IMR-90 (cell line): ENCODE measurements at regions not wholly inside any gene's neighbourhood (a gene's known extent, or its start where the extent isn't known, plus 50 kb on each side); places are given as distances from the start of the nearest gene placed in this dataset.

Experiments used
- ATAC-seq: fragments of 200-7000 bp; cut with Tn5 transposase; 2 replicates; pipeline ENCODE4 v1.9.1; 2020; ENCODE audit warnings: low read depth, mild to moderate bottlenecking, moderate library complexity
- BruUV-seq: library from RNA; stranded (reverse); fragments of 400-500 nt; replicated peaks from 2 replicates; lab custom pipeline; 2021; lab: Mats Ljungman, UMichigan
- CTCF ChIA-PET: fragments of 300-600 bp; formaldehyde crosslinking; extraction: SDS; loops from one replicate; lab custom pipeline; 2021; ENCODE audit warnings: antibody characterized with exemption; lab: Yijun Ruan, JAX
- POLR2A ChIA-PET: fragments of 300-600 bp; sonication (Branson Sonifier 250); formaldehyde crosslinking; loops from one replicate; lab custom pipeline; 2022; ENCODE audit warnings: antibody characterized with exemption; ENCODE audit not compliant: unreplicated experiment; lab: Charles Lee
- DNase-seq: peaks from one replicate; pipeline ENCODE4 v3.0.0; 2013
- H2AFZ ChIP-seq: replicated peaks from 2 replicates; pipeline ENCODE3; 2013; ENCODE audit warnings: low read length, mild to moderate bottlenecking; ENCODE audit not compliant: poor library complexity
- H2AK5ac ChIP-seq: 2 replicates; pipeline ENCODE4 v1.6.1; 2013; ENCODE audit warnings: low read depth, low read length, inconsistent platforms
- H2AK9ac ChIP-seq: replicated peaks from 2 replicates; pipeline ENCODE3; 2013; ENCODE audit warnings: mild to moderate bottlenecking, low read depth, low read length, moderate library complexity; ENCODE audit not compliant: poor library complexity
- H2BK120ac ChIP-seq: 2 replicates; pipeline ENCODE4 v1.6.1; 2013; ENCODE audit warnings: low read depth, low read length, inconsistent platforms
- H2BK15ac ChIP-seq: 3 replicates; pipeline ENCODE4 v1.6.1; 2013; ENCODE audit warnings: low read depth, low read length, inconsistent platforms
- H2BK20ac ChIP-seq: 2 replicates; pipeline ENCODE4 v1.6.1; 2013; ENCODE audit warnings: low read depth, mild to moderate bottlenecking, inconsistent platforms, low read length, moderate library complexity
- H2BK5ac ChIP-seq: 2 replicates; pipeline ENCODE4 v1.6.1; 2013; ENCODE audit warnings: mild to moderate bottlenecking, low read depth, low read length, inconsistent platforms; ENCODE audit not compliant: poor library complexity, severe bottlenecking
- H3K14ac ChIP-seq: replicated peaks from 2 replicates; pipeline ENCODE4 v1.6.1; 2013; ENCODE audit warnings: low read depth, low read length, inconsistent platforms
- H3K18ac ChIP-seq: 2 replicates; pipeline ENCODE4 v1.6.1; 2013; ENCODE audit warnings: low read depth, low read length, control low read depth
- H3K23ac ChIP-seq: 2 replicates; pipeline ENCODE4 v1.6.1; 2013; ENCODE audit warnings: low read depth, low read length, inconsistent platforms
- H3K27ac ChIP-seq: 2 replicates; pipeline ENCODE4 v1.5.1; 2013; ENCODE audit warnings: mild to moderate bottlenecking, control low read depth, low read length; ENCODE audit not compliant: insufficient read depth
- H3K27me3 ChIP-seq: 2 replicates; pipeline ENCODE4 v1.6.1; 2013; ENCODE audit warnings: low read length; ENCODE audit not compliant: control insufficient read depth, insufficient read depth
- H3K36me3 ChIP-seq: 2 replicates; pipeline ENCODE4 v1.6.1; 2013; ENCODE audit warnings: low read length, mixed read lengths; ENCODE audit not compliant: control insufficient read depth, insufficient read depth
- H3K4ac ChIP-seq: 2 replicates; pipeline ENCODE4 v1.6.1; 2013; ENCODE audit warnings: low read depth, low read length, inconsistent platforms
- H3K4me1 ChIP-seq: 2 replicates; pipeline ENCODE4 v1.6.1; 2013; ENCODE audit warnings: low read length, mixed read lengths; ENCODE audit not compliant: control insufficient read depth, insufficient read depth
- H3K4me2 ChIP-seq: 2 replicates; pipeline ENCODE4 v1.6.1; 2013; ENCODE audit warnings: low read depth, mild to moderate bottlenecking, control low read depth, low read length, moderate library complexity
- H3K4me3 ChIP-seq: 2 replicates; pipeline ENCODE4 v1.5.1; 2013; ENCODE audit warnings: low read depth, mild to moderate bottlenecking, control low read depth, low read length, moderate library complexity; ENCODE audit not compliant: insufficient read depth
- H3K56ac ChIP-seq: 2 replicates; pipeline ENCODE4 v1.6.1; 2013; ENCODE audit warnings: low read length, inconsistent platforms; ENCODE audit not compliant: insufficient read depth; ENCODE audit errors: extremely low read depth
- H3K79me1 ChIP-seq, 2 experiments: 2 replicates each; pipeline ENCODE4 v1.6.1; 2013; ENCODE audit warnings: low read length in 2 of 2, inconsistent platforms in 1 of 2, low read depth in 1 of 2
- H3K9ac ChIP-seq: 2 replicates; pipeline ENCODE4 v1.6.1; 2013; ENCODE audit warnings: low read depth, low read length, control low read depth
- H3K9me1 ChIP-seq: 2 replicates; pipeline ENCODE4 v1.6.1; 2013; ENCODE audit warnings: low read length, inconsistent platforms; ENCODE audit not compliant: insufficient read depth
- H3K9me3 ChIP-seq: 2 replicates; pipeline ENCODE4 v1.6.1; 2013; ENCODE audit warnings: low read length; ENCODE audit not compliant: control insufficient read depth, insufficient read depth
- H4K20me1 ChIP-seq: 2 replicates; pipeline ENCODE4 v1.6.1; 2013; ENCODE audit warnings: low read length, inconsistent platforms; ENCODE audit not compliant: insufficient read depth
- H4K5ac ChIP-seq: 2 replicates; pipeline ENCODE4 v1.6.1; 2013; ENCODE audit warnings: mild to moderate bottlenecking, low read depth, low read length, control low read depth
- H4K8ac ChIP-seq, 2 experiments: 2 replicates each; pipeline ENCODE4 v1.6.1; 2013; ENCODE audit warnings: low read depth in 2 of 2, low read length in 2 of 2, control low read depth in 1 of 2, inconsistent platforms in 1 of 2
- H4K91ac ChIP-seq: 2 replicates; pipeline ENCODE4 v1.6.1; 2013; ENCODE audit warnings: low read depth, low read length, inconsistent platforms; ENCODE audit not compliant: insufficient read depth
- CEBPB ChIP-seq: IDR thresholded peaks from 2 replicates; pipeline ENCODE4 v1.6.1; 2012; ENCODE audit warnings: low read depth, low read length, improper control_type of control experiment
- MAFK ChIP-seq: IDR thresholded peaks from 2 replicates; pipeline ENCODE4 v1.6.1; 2012; ENCODE audit warnings: low read depth, low read length, improper control_type of control experiment
- MAZ ChIP-seq: IDR thresholded peaks from 2 replicates; pipeline ENCODE4 v1.6.1; 2012; ENCODE audit warnings: low read depth, mild to moderate bottlenecking, low read length, improper control_type of control experiment, moderate library complexity, borderline replicate concordance
- RAD21 ChIP-seq: IDR thresholded peaks from 2 replicates; pipeline ENCODE4 v1.6.1; 2012; ENCODE audit warnings: low read length, improper control_type of control experiment
- RCOR1 ChIP-seq: IDR thresholded peaks from 2 replicates; pipeline ENCODE4 v1.6.1; 2012; ENCODE audit warnings: mild to moderate bottlenecking, low read length, improper control_type of control experiment; ENCODE audit not compliant: insufficient replicate concordance
- RFX5 ChIP-seq: IDR thresholded peaks from 2 replicates; pipeline ENCODE4 v1.8.0; 2012; ENCODE audit warnings: low read depth, mild to moderate bottlenecking, low read length, moderate library complexity
- SMC3 ChIP-seq: fragments of 150-350 bp; IDR thresholded peaks from 2 replicates; pipeline ENCODE4 v1.6.1; 2016; ENCODE audit warnings: low read depth, mild to moderate bottlenecking, antibody characterized with exemption, low read length, moderate library complexity
- WGBS, 2 experiments: methylation state at CpG; one replicate each; pipeline versions ENCODE4 v1.1.5 to v1.1.7; 2013; ENCODE audit warnings: missing lambda C conversion rate in 2 of 2; ENCODE audit not compliant: insufficient read length in 1 of 2; ENCODE audit errors: extremely low coverage in 2 of 2; 5-methylcytosine and 5-hydroxymethylcytosine counted together
- dilution Hi-C: fragments of 300-500 bp; cut with HindIII; formaldehyde crosslinking; loops from one replicate; pipeline ENCODE4 v1.14.3; 2018; ENCODE audit warnings: low sequenced_read_pairs; ENCODE audit not compliant: unreplicated experiment
- in situ Hi-C: fragments of 300-500 bp; cut with MboI; formaldehyde crosslinking; loops from 3 replicates; pipeline ENCODE4 v1.14.3; 2019; ENCODE audit warnings: low sequenced_read_pairs, inconsistent platforms, mixed read lengths
- intact Hi-C: fragments of 100-400 bp; cut with micrococcal nuclease; formaldehyde crosslinking; loops from 2 replicates; pipeline ENCODE4 v1.10.0; 2022
- TF ChIP-seq, protein P1 (sequence below): conservative IDR thresholded peaks from 2 replicates; pipeline ENCODE4 v1.5.1; 2012; ENCODE audit warnings: mild to moderate bottlenecking, low read depth, low read length, improper control_type of control experiment
- TF ChIP-seq, protein P2 (sequence below): fragments of 150-350 bp; IDR thresholded peaks from 2 replicates; pipeline ENCODE4 v1.6.1; 2016; ENCODE audit warnings: low read depth, mild to moderate bottlenecking, low read length, moderate library complexity, borderline replicate concordance

DNA sequence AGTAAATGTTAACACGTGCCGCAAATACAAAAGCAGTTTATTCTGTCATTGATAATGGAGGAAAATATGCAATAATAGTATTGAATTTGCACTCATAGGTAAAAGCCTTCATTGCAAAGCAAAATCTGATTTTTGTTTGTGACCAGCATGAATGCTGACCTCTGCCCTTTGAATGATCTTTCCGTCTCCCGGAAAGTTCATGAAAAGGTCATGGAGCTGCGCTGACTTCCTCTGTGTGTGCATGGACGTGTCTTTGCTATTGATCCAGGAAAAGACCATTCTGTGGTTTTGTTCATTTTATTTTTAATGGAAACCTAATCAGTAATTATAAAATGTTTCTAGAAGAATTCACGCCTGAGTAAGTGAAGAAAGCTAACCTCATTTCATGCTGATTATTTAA lies 320.0 kb downstream of the MTX2 start:
- CTCF ChIA-PET, result no interaction called here
- no TSS peak for BruUV-seq
- 93% methylated on average over 3 of the region's 7 CpGs; no CpG with 5 or more reads in 1 of the 2 experiments for WGBS, 2 experiments

More for the DNA sequence above, 320.0 kb downstream of the MTX2 start:
- Histone ChIP-seq H2AFZ (no peak overlapping the region), H3K4me3 (no peak overlapping the region), H3K27me3 (no peaks in the 10 kb centered on the region; the same call in 1 of the 2 replicates), H2BK15ac (no peak overlapping the region), H3K4me2 (no peak overlapping the region), H2BK20ac (no peak overlapping the region), H3K18ac (no peak overlapping the region), H2BK120ac (no peak overlapping the region), H2BK5ac (no peak overlapping the region), H3K4me1 (peaks cover 2% of the 10 kb centered on the region; the same call in 1 of the 2 replicates), H3K9ac (no peak overlapping the region), H3K14ac (no peak overlapping the region), H3K36me3 (no peaks in the 10 kb centered on the region), H3K23ac (no peak overlapping the region), H4K5ac (no peak overlapping the region), H3K27ac (no peak overlapping the region), H3K56ac (no peak overlapping the region), H3K9me3 (no peaks in the 10 kb centered on the region), H4K8ac (no peak overlapping the region), H2AK9ac (no peak overlapping the region), H3K4ac (no peak overlapping the region), H4K20me1 (no peaks in the 10 kb centered on the region), H4K91ac (no peak overlapping the region), H2AK5ac (no peak overlapping the region), H3K9me1 (no peaks in the 10 kb centered on the region), H3K79me1 (no peaks in the 10 kb centered on the region)
- in situ Hi-C loops, result no loop called here
- POLR2A ChIA-PET, result no interaction called here
- DNase-seq (no peak), ATAC-seq (no peak)
- dilution Hi-C loops, result no loop called here
- intact Hi-C loops, result no loop called here
- TF ChIP-seq SMC3 (no peak), RAD21 (no peak), RCOR1 (no peak), MAZ (no peak), RFX5 (no peak), MAFK (no peak), CEBPB (no peak)
- TF ChIP-seq, protein P1, sequence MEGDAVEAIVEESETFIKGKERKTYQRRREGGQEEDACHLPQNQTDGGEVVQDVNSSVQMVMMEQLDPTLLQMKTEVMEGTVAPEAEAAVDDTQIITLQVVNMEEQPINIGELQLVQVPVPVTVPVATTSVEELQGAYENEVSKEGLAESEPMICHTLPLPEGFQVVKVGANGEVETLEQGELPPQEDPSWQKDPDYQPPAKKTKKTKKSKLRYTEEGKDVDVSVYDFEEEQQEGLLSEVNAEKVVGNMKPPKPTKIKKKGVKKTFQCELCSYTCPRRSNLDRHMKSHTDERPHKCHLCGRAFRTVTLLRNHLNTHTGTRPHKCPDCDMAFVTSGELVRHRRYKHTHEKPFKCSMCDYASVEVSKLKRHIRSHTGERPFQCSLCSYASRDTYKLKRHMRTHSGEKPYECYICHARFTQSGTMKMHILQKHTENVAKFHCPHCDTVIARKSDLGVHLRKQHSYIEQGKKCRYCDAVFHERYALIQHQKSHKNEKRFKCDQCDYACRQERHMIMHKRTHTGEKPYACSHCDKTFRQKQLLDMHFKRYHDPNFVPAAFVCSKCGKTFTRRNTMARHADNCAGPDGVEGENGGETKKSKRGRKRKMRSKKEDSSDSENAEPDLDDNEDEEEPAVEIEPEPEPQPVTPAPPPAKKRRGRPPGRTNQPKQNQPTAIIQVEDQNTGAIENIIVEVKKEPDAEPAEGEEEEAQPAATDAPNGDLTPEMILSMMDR, result no peak
- TF ChIP-seq, protein P2, sequence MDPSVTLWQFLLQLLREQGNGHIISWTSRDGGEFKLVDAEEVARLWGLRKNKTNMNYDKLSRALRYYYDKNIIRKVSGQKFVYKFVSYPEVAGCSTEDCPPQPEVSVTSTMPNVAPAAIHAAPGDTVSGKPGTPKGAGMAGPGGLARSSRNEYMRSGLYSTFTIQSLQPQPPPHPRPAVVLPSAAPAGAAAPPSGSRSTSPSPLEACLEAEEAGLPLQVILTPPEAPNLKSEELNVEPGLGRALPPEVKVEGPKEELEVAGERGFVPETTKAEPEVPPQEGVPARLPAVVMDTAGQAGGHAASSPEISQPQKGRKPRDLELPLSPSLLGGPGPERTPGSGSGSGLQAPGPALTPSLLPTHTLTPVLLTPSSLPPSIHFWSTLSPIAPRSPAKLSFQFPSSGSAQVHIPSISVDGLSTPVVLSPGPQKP, result no peak
